ENCODE measurements at regions not wholly inside any gene's neighbourhood (a gene's known extent, or its start where the extent isn't known, plus 50 kb on each side); places are given as distances from the start of the nearest gene placed in this dataset.

DNA sequence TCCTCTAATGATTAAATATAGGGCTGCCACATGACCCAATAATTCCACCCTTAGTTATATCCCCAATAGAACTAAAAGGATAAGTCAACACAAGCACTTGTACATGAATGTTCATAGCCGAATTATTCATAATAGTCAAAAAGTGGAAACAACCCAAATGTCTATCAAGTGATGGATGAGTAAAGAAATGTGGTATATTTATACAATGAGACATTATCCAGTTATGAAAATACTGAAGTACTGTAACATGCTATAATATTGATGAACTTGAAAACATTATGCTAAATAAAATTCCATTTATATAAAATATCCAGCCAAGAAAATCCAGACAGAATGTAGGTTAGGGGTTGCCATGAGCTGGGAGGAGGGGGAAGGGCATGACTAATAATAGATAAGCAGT is 436.7 kb upstream of the AADAT start:
- Histone ChIP-seq H3K36me3 (no peaks in the 10 kb centered on the region), H3K4me3 (no peak overlapping the region), H3K4me1 (no peaks in the 10 kb centered on the region), H3K27ac (no peak overlapping the region), H3K9me3 (no peaks in the 10 kb centered on the region), H3K27me3 (no peaks in the 10 kb centered on the region)
- TF ChIP-seq, protein P1, sequence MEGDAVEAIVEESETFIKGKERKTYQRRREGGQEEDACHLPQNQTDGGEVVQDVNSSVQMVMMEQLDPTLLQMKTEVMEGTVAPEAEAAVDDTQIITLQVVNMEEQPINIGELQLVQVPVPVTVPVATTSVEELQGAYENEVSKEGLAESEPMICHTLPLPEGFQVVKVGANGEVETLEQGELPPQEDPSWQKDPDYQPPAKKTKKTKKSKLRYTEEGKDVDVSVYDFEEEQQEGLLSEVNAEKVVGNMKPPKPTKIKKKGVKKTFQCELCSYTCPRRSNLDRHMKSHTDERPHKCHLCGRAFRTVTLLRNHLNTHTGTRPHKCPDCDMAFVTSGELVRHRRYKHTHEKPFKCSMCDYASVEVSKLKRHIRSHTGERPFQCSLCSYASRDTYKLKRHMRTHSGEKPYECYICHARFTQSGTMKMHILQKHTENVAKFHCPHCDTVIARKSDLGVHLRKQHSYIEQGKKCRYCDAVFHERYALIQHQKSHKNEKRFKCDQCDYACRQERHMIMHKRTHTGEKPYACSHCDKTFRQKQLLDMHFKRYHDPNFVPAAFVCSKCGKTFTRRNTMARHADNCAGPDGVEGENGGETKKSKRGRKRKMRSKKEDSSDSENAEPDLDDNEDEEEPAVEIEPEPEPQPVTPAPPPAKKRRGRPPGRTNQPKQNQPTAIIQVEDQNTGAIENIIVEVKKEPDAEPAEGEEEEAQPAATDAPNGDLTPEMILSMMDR (IDR thresholded peaks at IDR 0.05 in 4 of 5, conservative IDR thresholded peaks at IDR 0.05 in 1 of 5): no peak
- TF ChIP-seq POLR2A (IDR thresholded peaks at IDR 0.05): no peak
- in situ Hi-C loops (cut with MboI; ENCODE audit: low sequenced_read_pairs in 4 of 4) (no loop called here), intact Hi-C loops (cut with DNase I; ENCODE audit: low total_unique reads) (no loop called here)
- ATAC-seq (no peak), DNase-seq (no peak)

DNA sequence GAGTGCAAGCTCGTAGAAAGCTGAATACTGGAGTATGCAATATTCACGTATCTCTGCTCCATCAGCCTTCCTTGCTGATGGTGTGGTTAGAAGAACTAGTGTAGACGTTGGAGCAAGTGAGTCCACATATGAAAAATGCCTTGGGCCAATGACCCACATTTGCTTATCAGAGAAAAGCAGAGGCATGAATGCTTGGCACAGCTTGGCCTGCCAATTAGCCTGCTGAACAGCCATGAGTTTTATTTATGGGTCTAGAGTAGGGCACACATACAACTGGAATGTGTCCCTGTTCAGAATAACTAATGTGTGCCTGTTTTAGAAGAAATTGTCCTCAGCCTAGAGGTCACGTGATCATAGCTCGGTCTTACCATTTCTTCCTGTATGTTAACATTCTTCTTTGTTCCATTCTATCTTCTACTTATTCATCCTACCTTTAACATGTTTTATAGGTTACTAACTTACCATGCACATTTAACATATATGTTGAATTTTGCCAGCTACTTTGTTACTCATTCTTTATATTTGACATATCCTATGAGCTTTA is 432.7 kb upstream of the AADAT start:
- DNase-seq: no peak
- no peaks in the 10 kb centered on the region for H3K36me3 ChIP-seq
- H3K27ac ChIP-seq: no peak overlapping the region
- intact Hi-C loops (cut with DNase I; ENCODE audit: low total_unique reads) (no loop called here), in situ Hi-C loops (cut with MboI; ENCODE audit: low sequenced_read_pairs in 4 of 4) (no loop called here)
- TF ChIP-seq, protein P1 (IDR thresholded peaks at IDR 0.05 in 4 of 5, conservative IDR thresholded peaks at IDR 0.05 in 1 of 5): no peak
- TF ChIP-seq POLR2A (IDR thresholded peaks at IDR 0.05): no peak
- ATAC-seq: no peak
- H3K9me3 ChIP-seq: no peaks in the 10 kb centered on the region
- H3K4me1 ChIP-seq: no peaks in the 10 kb centered on the region
- no peaks in the 10 kb centered on the region for H3K27me3 ChIP-seq
- H3K4me3 ChIP-seq: no peak overlapping the region

DNA sequence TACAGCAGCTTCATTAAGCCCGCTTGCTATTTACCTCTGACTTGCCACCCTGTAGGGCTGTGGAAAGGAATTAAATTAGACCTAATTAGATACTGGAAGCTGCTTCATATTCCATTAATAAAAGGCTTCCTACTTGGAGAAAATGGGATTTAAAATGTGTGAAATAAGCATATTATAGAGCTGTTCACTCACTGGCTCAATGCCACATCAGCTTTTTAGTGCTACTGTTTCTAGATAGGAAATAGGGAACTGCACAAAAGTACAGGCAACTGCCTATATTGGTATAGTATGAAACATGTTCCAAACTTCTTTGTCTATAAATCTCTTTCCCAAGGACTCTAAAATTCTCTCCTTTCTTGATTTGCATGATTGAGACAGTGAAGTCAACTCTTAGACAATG is 407.9 kb upstream of the AADAT start:
- TF ChIP-seq POLR2A (IDR thresholded peaks at IDR 0.05): no peak
- TF ChIP-seq, protein P1 (IDR thresholded peaks at IDR 0.05 in 4 of 5, conservative IDR thresholded peaks at IDR 0.05 in 1 of 5): no peak
- DNase-seq (no peak), ATAC-seq (no peak)
- Histone ChIP-seq H3K36me3 (no peaks in the 10 kb centered on the region), H3K4me1 (no peaks in the 10 kb centered on the region), H3K4me3 (no peak overlapping the region), H3K27ac (no peak overlapping the region), H3K27me3 (no peaks in the 10 kb centered on the region), H3K9me3 (no peaks in the 10 kb centered on the region)
- in situ Hi-C loops (cut with MboI; ENCODE audit: low sequenced_read_pairs in 4 of 4): no loop called here
- intact Hi-C loops (cut with DNase I; ENCODE audit: low total_unique reads): no loop called here

DNA sequence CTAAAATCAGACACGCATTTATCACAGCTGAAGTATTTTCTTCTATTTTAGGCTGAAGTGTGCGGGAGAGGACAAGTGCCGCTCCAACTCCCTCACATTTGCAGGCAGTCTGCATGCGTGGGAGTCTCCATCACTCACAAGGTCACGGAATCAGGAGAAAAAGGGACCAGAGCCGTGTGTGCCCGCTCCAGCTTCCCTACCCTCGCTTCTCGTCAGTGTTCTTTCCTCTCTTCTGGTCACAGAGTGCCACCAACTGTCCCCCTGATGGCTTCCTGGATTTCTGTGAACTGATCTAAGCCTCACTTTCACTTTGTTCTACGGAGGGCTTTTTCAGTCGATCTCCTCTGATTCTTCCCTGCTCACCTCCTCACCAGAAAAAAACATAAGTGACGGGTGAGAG is 407.4 kb upstream of the AADAT start:
- no peak overlapping the region for H3K27ac ChIP-seq
- TF ChIP-seq POLR2A (IDR thresholded peaks at IDR 0.05): no peak
- TF ChIP-seq, protein P1 (IDR thresholded peaks at IDR 0.05 in 4 of 5, conservative IDR thresholded peaks at IDR 0.05 in 1 of 5): no peak
- no peak for DNase-seq
- no peak for ATAC-seq
- in situ Hi-C loops (cut with MboI; ENCODE audit: low sequenced_read_pairs in 4 of 4): no loop called here
- intact Hi-C loops (cut with DNase I; ENCODE audit: low total_unique reads): no loop called here
- H3K36me3 ChIP-seq: no peaks in the 10 kb centered on the region
- H3K4me1 ChIP-seq: no peaks in the 10 kb centered on the region
- no peaks in the 10 kb centered on the region for H3K27me3 ChIP-seq
- H3K4me3 ChIP-seq: no peak overlapping the region
- H3K9me3 ChIP-seq: no peaks in the 10 kb centered on the region

DNA sequence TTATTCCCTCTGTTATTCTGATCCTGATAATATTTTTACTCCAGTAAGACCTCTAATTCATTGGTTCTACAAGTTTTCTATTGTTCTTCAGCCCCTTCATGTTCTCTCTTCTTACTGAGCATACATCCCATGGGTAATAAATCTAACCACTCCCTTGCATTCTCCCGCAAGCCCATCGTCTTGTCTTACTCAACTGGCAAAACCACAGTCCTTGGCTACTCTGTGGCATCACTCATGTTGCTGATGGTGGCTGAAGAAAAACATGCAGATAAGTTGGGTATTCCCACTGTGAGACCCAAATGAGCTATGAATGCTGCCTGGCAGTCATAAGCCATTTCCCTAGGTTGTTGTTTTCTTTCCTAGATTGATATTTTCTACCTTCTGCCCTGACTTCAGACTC is 402.2 kb upstream of the AADAT start:
- H3K9me3 ChIP-seq: no peaks in the 10 kb centered on the region
- intact Hi-C loops (cut with DNase I; ENCODE audit: low total_unique reads): no loop called here
- no peaks in the 10 kb centered on the region for H3K4me1 ChIP-seq
- TF ChIP-seq POLR2A (IDR thresholded peaks at IDR 0.05): no peak
- TF ChIP-seq, protein P1 (IDR thresholded peaks at IDR 0.05 in 4 of 5, conservative IDR thresholded peaks at IDR 0.05 in 1 of 5): no peak
- no peak for ATAC-seq
- no peaks in the 10 kb centered on the region for H3K36me3 ChIP-seq
- H3K27ac ChIP-seq: no peak overlapping the region
- DNase-seq: no peak
- H3K27me3 ChIP-seq: no peaks in the 10 kb centered on the region
- in situ Hi-C loops (cut with MboI; ENCODE audit: low sequenced_read_pairs in 4 of 4): no loop called here
- H3K4me3 ChIP-seq: no peak overlapping the region

All from gastrocnemius medialis (tissue), 4 donors.